ENCODE measurements at regions not wholly inside any gene's neighbourhood (a gene's known extent, or its start where the extent isn't known, plus 50 kb on each side); places are given as distances from the start of the nearest gene placed in this dataset.

DNA sequence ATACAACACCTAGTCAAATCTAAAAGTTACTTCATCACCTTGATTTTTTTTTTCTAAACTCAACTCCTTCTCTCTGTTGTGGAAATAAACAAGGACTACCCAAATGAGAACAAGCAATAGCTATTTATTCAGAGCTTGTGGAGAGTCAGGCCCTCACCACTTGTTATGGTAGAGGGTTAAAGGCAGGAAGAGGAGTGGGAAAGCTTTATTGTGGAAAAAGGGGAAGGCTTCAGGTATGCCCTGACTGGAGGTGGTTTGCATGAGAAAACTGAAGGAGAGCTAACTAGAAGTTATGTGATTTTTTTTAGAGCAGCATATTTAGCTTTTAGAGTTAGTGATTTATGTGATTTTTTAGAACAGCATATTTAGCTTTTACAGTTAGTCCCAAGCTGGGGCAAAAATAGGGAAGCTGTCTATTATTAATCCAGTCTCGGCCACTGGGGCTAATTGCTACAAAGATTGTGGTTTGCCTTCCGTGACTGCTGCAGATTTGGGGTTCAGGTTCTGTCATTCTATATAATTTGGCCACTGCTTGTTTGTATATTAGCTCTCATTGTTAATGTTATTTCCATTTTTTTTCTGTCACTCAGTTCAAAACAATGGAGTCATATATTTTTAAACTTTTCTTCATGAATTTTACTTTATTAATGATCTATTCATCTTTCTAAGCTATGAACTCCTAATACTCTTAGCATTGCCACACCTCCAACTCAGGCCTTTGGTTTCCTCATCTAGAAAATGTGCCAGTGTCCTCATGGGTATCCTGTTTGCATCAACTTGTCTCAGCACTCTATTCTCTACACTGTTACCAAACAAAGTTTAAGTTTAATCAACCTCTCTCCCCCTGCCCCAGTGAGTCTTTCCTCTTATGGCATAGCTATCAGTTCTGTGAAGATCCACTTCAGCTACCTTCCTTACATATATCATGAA, 713.0 kb downstream of the BRINP3 start (continued):
- TF ChIP-seq NANOG (IDR thresholded peaks at IDR 0.05; ENCODE audit: borderline replicate concordance), result no peak
- no peak for TF ChIP-seq ETS1 (IDR thresholded peaks at IDR 0.05)
- TF ChIP-seq POLR2AphosphoS5 (IDR thresholded peaks at IDR 0.05; ENCODE audit: low read depth), result no peak
- TF ChIP-seq CREB1 (CRISPR knock-in tag; IDR thresholded peaks at IDR 0.05; ENCODE audit: low read depth), result no peak
- no peak for TF ChIP-seq ZNF462 (CRISPR knock-in tag; IDR thresholded peaks at IDR 0.05)

DNA sequence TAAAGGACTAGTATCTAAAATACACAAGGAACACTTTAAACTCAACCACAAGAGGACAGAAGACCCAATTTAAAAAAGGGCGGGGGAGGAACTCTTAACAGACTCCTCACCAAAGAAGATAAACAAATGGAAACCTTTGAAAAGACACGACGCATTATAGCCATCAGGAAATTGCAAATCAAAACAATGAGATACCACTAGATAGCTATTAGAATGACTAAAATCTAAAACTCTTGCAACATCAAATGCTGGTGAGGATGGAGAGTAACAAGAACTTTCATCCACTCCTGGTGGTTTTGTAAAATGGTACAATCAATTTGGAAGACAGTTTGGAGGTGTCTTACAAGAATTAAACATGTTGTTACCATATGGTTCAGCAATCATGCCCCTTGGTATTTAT, 708.2 kb downstream of the BRINP3 start:
- Histone ChIP-seq H3K4me3 (no peak overlapping the region), H3K9me2 (ENCODE audit: insufficient read depth) (no peaks in the 10 kb centered on the region), H2AFZ (no peak overlapping the region), H3K4me1 (ENCODE audit: insufficient read depth) (peaks cover 6% of the 10 kb centered on the region), H4K20me1 (replicated peaks; ENCODE audit: insufficient read depth) (no peaks in the 10 kb centered on the region), H3K27ac (ENCODE audit: low read depth) (no peak overlapping the region), H3K4me2 (no peak overlapping the region), H3K79me2 (replicated peaks; ENCODE audit: insufficient read depth) (no peaks in the 10 kb centered on the region), H3F3A (replicated peaks; ENCODE audit: low read depth) (no peaks in the 10 kb centered on the region), H3K27me3 (ENCODE audit: insufficient read depth) (no peaks in the 10 kb centered on the region), H3K36me3 (ENCODE audit: insufficient read depth) (no peaks in the 10 kb centered on the region)
- Mint-ChIP-seq H3K36me3 (ENCODE audit: low read depth) (no peaks in the 10 kb centered on the region), H3K4me3 (no peak overlapping the region), H3K9me3 (no peaks in the 10 kb centered on the region), H3K27ac (no peak overlapping the region), H3K27me3 (ENCODE audit: insufficient read depth, low read depth, poor library complexity) (no peaks in the 10 kb centered on the region), H3K4me1 (peaks cover 19% of the 10 kb centered on the region)
- ATAC-seq (no peak), DNase-seq (ENCODE audit: low spot score) (no peak)
- TF ChIP-seq ZNF114 (CRISPR knock-in tag; IDR thresholded peaks at IDR 0.05) (no peak), JUNB (IDR thresholded peaks at IDR 0.05; ENCODE audit: unreplicated experiment) (no peak), ZNF331 (CRISPR knock-in tag; IDR thresholded peaks at IDR 0.05; ENCODE audit: low read depth) (no peak), POLR2AphosphoS5 (IDR thresholded peaks at IDR 0.05; ENCODE audit: low read depth) (no peak), EZH2phosphoT487 (IDR thresholded peaks at IDR 0.05; ENCODE audit: unreplicated experiment) (no peak), EZH2 (IDR thresholded peaks at IDR 0.05; ENCODE audit: low read depth, unreplicated experiment) (no peak), STAT1 (IDR thresholded peaks at IDR 0.05; ENCODE audit: unreplicated experiment) (no peak), CREB1 (CRISPR knock-in tag; IDR thresholded peaks at IDR 0.05; ENCODE audit: low read depth) (no peak), ETS1 (IDR thresholded peaks at IDR 0.05) (no peak)
- TF ChIP-seq, protein P1, sequence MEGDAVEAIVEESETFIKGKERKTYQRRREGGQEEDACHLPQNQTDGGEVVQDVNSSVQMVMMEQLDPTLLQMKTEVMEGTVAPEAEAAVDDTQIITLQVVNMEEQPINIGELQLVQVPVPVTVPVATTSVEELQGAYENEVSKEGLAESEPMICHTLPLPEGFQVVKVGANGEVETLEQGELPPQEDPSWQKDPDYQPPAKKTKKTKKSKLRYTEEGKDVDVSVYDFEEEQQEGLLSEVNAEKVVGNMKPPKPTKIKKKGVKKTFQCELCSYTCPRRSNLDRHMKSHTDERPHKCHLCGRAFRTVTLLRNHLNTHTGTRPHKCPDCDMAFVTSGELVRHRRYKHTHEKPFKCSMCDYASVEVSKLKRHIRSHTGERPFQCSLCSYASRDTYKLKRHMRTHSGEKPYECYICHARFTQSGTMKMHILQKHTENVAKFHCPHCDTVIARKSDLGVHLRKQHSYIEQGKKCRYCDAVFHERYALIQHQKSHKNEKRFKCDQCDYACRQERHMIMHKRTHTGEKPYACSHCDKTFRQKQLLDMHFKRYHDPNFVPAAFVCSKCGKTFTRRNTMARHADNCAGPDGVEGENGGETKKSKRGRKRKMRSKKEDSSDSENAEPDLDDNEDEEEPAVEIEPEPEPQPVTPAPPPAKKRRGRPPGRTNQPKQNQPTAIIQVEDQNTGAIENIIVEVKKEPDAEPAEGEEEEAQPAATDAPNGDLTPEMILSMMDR (conservative IDR thresholded peaks at IDR 0.05; ENCODE audit: low read depth in 2 of 2), result no peak

Measured in GM23338 (cell line).